H1 (cell line): ENCODE measurements at regions not wholly inside any gene's neighbourhood (a gene's known extent, or its start where the extent isn't known, plus 50 kb on each side); places are given as distances from the start of the nearest gene placed in this dataset.

Experiments used
- CTCF ChIA-PET: fragments of 300-600 bp; sonication (Branson Sonifier 250); formaldehyde crosslinking; loops from one replicate; lab custom pipeline; 2021; ENCODE audit not compliant: partially characterized antibody; lab: Charles Lee
- POLR2A ChIA-PET: fragments of 300-600 bp; sonication (Branson Sonifier 250); formaldehyde crosslinking; loops from one replicate; lab custom pipeline; 2021; ENCODE audit warnings: inconsistent platforms; ENCODE audit not compliant: partially characterized antibody; lab: Charles Lee
- DNase-seq, 2 experiments: peaks; one replicate each; pipeline versions ENCODE4 v3.0.0 to v3.0.0-alpha.2; 2010 to 2022; ENCODE audit warnings: low spot score in 2 of 2, low read depth in 1 of 2, mixed read lengths in 1 of 2
- FAIRE-seq: peaks from 2 replicates; lab custom pipeline; 2011; peaks lifted over from hg19 to GRCh38; lab: Jason Lieb, UNC
- H2AFZ ChIP-seq: 2 replicates; pipeline ENCODE4 v1.8.1; 2012; ENCODE audit warnings: low read length, inconsistent platforms
- H2AK5ac ChIP-seq: 2 replicates; pipeline ENCODE4 v1.6.1; 2013; ENCODE audit warnings: low read depth, low read length
- H2BK120ac ChIP-seq: replicated peaks from 2 replicates; pipeline ENCODE3; 2013; ENCODE audit warnings: low read depth, low read length, inconsistent platforms
- H2BK12ac ChIP-seq: 2 replicates; pipeline ENCODE4 v1.6.1; 2013; ENCODE audit warnings: low read depth, low read length
- H2BK15ac ChIP-seq: 2 replicates; pipeline ENCODE4 v1.6.1; 2013; ENCODE audit warnings: low read length
- H2BK20ac ChIP-seq: 2 replicates; pipeline ENCODE4 v1.6.1; 2013; ENCODE audit warnings: low read length
- H2BK5ac ChIP-seq: 2 replicates; pipeline ENCODE4 v1.6.1; 2013; ENCODE audit warnings: low read depth, low read length
- H3K14ac ChIP-seq: 2 replicates; pipeline ENCODE4 v1.6.1; 2013; ENCODE audit warnings: inconsistent platforms; ENCODE audit not compliant: insufficient read length
- H3K18ac ChIP-seq: 2 replicates; pipeline ENCODE4 v1.6.1; 2013; ENCODE audit warnings: low read length; ENCODE audit errors: extremely low read depth
- H3K23ac ChIP-seq: 2 replicates; pipeline ENCODE4 v1.6.1; 2013; ENCODE audit warnings: inconsistent platforms; ENCODE audit not compliant: insufficient read length
- H3K23me2 ChIP-seq: 2 replicates; pipeline ENCODE4 v1.6.1; 2013; ENCODE audit warnings: low read depth, low read length
- H3K27ac ChIP-seq: 2 replicates; pipeline ENCODE4 v1.6.1; 2011; ENCODE audit warnings: low read depth, low read length, inconsistent platforms
- H3K27me3 ChIP-seq, 4 experiments: replicated peaks in 1 of 4; 1 replicate in 1 of 4; 2 replicates in 3 of 4; pipeline versions ENCODE4 v1.6.1 to v1.8.1; 2011 to 2013; ENCODE audit warnings: low read length in 3 of 4, mild to moderate bottlenecking in 3 of 4, inconsistent platforms in 2 of 4, mixed read lengths in 2 of 4, moderate library complexity in 1 of 4; ENCODE audit not compliant: control insufficient read depth in 3 of 4, insufficient read depth in 3 of 4; ENCODE audit errors: extremely low read depth in 1 of 4
- H3K36me3 ChIP-seq, 4 experiments: 2 replicates each; pipeline versions ENCODE4 v1.6.1 to v1.8.1; 2011 to 2013; ENCODE audit warnings: mild to moderate bottlenecking in 4 of 4, low read length in 3 of 4, moderate library complexity in 2 of 4, control low read depth in 1 of 4, inconsistent platforms in 1 of 4; ENCODE audit not compliant: insufficient read depth in 4 of 4, control insufficient read depth in 2 of 4
- H3K4ac ChIP-seq: replicated peaks from 2 replicates; pipeline ENCODE3; 2013; ENCODE audit warnings: low read length, low read depth, mixed read lengths, inconsistent platforms; ENCODE audit not compliant: insufficient read length
- H3K4me1 ChIP-seq, 4 experiments: replicated peaks in 1 of 4; 1 replicate in 1 of 4; 2 replicates in 3 of 4; pipeline versions ENCODE4 v1.6.1 to v1.8.1; 2011 to 2013; ENCODE audit warnings: low read length in 3 of 4, inconsistent platforms in 2 of 4, mixed read lengths in 1 of 4; ENCODE audit not compliant: insufficient read depth in 4 of 4, control insufficient read depth in 3 of 4
- H3K4me2 ChIP-seq, 2 experiments: 2 replicates each; pipeline versions ENCODE4 v1.6.1 to v1.8.1; 2011 to 2013; ENCODE audit warnings: low read depth in 2 of 2, low read length in 2 of 2, control low read depth in 1 of 2, inconsistent platforms in 1 of 2, mild to moderate bottlenecking in 1 of 2; ENCODE audit not compliant: insufficient read depth in 1 of 2
- H3K4me3 ChIP-seq, 4 experiments: fragments of 200-600, 300-600 bp in 1 of 4; sonication (generic), shearing (Covaris generic), sonication (Bioruptor Twin) in 1 of 4; 2 replicates each; pipeline versions ENCODE4 v1.5.1 to v1.8.1; 2011 to 2016; ENCODE audit warnings: low read length in 4 of 4, low read depth in 3 of 4, control low read depth in 2 of 4, inconsistent platforms in 2 of 4, mild to moderate bottlenecking in 2 of 4, mixed read lengths in 1 of 4, moderate library complexity in 1 of 4; ENCODE audit not compliant: insufficient read depth in 2 of 4; ENCODE audit errors: extremely low read depth in 1 of 4
- H3K56ac ChIP-seq: replicated peaks from 2 replicates; pipeline ENCODE3; 2013; ENCODE audit warnings: low read depth, mild to moderate bottlenecking, mixed read lengths, low read length, inconsistent platforms; ENCODE audit not compliant: insufficient read length
- H3K79me1 ChIP-seq: 2 replicates; pipeline ENCODE4 v1.6.1; 2013; ENCODE audit warnings: low read depth, low read length, control low read depth
- H3K79me2 ChIP-seq, 2 experiments: 2 replicates each; pipeline versions ENCODE4 v1.6.1 to v1.8.1; 2012 to 2013; ENCODE audit warnings: low read length in 2 of 2, mild to moderate bottlenecking in 2 of 2, inconsistent platforms in 1 of 2; ENCODE audit not compliant: insufficient read depth in 2 of 2, control insufficient read depth in 1 of 2
- H3K9ac ChIP-seq, 4 experiments: replicated peaks in 1 of 4; 1 replicate in 1 of 4; 2 replicates in 3 of 4; pipeline versions ENCODE4 v1.6.1 to v1.8.1; 2011 to 2013; ENCODE audit warnings: low read depth in 3 of 4, low read length in 3 of 4, control low read depth in 2 of 4, mild to moderate bottlenecking in 2 of 4, moderate library complexity in 2 of 4, inconsistent platforms in 1 of 4; ENCODE audit errors: extremely low read depth in 1 of 4
- H3K9me3 ChIP-seq, 2 experiments: 2 replicates each; pipeline versions ENCODE4 v1.6.1 to v1.8.1; 2012 to 2013; ENCODE audit warnings: mild to moderate bottlenecking in 2 of 2, moderate library complexity in 2 of 2, control low read depth in 1 of 2, inconsistent platforms in 1 of 2, low read depth in 1 of 2, low read length in 1 of 2, mixed read lengths in 1 of 2; ENCODE audit not compliant: insufficient read depth in 2 of 2
- H4K20me1 ChIP-seq, 2 experiments: replicated peaks in 1 of 2; 2 replicates each; pipeline versions ENCODE3 to v1.8.1; 2011 to 2013; ENCODE audit warnings: inconsistent platforms in 2 of 2, low read length in 2 of 2, mild to moderate bottlenecking in 1 of 2; ENCODE audit not compliant: insufficient read depth in 2 of 2, control insufficient read depth in 1 of 2
- H4K5ac ChIP-seq: 2 replicates; pipeline ENCODE4 v1.6.1; 2013; ENCODE audit warnings: low read length, low read depth, mixed read lengths, inconsistent platforms; ENCODE audit not compliant: insufficient read length
- H4K8ac ChIP-seq: 2 replicates; pipeline ENCODE4 v1.8.0; 2013; ENCODE audit warnings: mild to moderate bottlenecking, moderate library complexity, low read length, inconsistent platforms; ENCODE audit not compliant: insufficient read depth; ENCODE audit errors: extremely low read depth
- H4K91ac ChIP-seq: replicated peaks from 2 replicates; pipeline ENCODE3; 2013; ENCODE audit warnings: low read length, mixed read lengths, inconsistent platforms; ENCODE audit not compliant: insufficient read length
- GABPA ChIP-seq: IDR thresholded peaks from 2 replicates; pipeline ENCODE4 v1.6.1; 2011; ENCODE audit warnings: mild to moderate bottlenecking, low read length, moderate library complexity, borderline replicate concordance; ENCODE audit not compliant: insufficient read depth
- JUND ChIP-seq: IDR thresholded peaks from 2 replicates; pipeline ENCODE4 v1.6.1; 2011; ENCODE audit warnings: mild to moderate bottlenecking, improper control_type of control experiment, low read length
- WGBS, 2 experiments: shearing (Covaris generic) in 1 of 2; methylation state at CpG; one replicate each; pipeline versions ENCODE4 v1.1.6 to v1.1.7; 2013 to 2015; ENCODE audit warnings: low lambda C conversion rate in 2 of 2, mixed read lengths in 2 of 2, inconsistent platforms in 1 of 2, low coverage in 1 of 2, missing lambda C conversion rate in 1 of 2; ENCODE audit not compliant: insufficient replicate concordance in 2 of 2, insufficient coverage in 1 of 2, insufficient read length in 1 of 2; ENCODE audit errors: extremely low coverage in 1 of 2, missing lambda C conversion rate in 1 of 2; 5-methylcytosine and 5-hydroxymethylcytosine counted together
- TF ChIP-seq, protein P1 (sequence below): IDR thresholded peaks from 2 replicates; pipeline ENCODE4 v1.6.1; 2011; ENCODE audit warnings: low read depth, mild to moderate bottlenecking, low read length; ENCODE audit not compliant: insufficient read depth

DNA sequence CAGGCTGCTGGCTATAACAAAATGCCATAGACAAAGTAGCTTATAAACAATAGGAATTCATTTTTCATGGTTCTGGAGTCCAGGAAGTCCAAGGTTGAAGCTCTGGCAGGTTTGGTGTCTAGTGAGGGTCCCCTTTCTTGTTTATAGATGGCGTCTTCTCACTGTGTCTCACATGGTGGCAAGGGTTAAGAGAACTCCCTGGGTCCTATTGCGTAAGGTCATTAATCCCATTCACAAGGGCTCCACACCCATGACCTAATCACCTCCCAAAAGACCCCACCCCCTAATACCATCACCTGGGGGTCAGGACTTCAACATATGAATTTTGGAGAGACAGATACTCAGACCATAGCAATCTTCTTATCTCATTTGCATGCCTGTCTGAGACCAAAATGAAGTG lies 108.9 kb upstream of the USP25 start:
- Histone ChIP-seq H2BK15ac (no peak overlapping the region), H3K9ac (no peak overlapping the region), H2AFZ (no peak overlapping the region), H3K18ac (no peak overlapping the region), H4K5ac (no peak overlapping the region), H2BK120ac (no peak overlapping the region), H4K91ac (no peak overlapping the region), H3K4me2 (no peak overlapping the region), H3K27ac (no peak overlapping the region), H3K23ac (no peak overlapping the region), H3K79me2 (no peaks in the 10 kb centered on the region), H2BK5ac (no peak overlapping the region), H3K4me1 (peaks cover 0 to 4% (median 0%) of the 10 kb centered on the region in 4 experiments; a peak in 1 of 7 replicates), H4K20me1 (no peaks in the 10 kb centered on the region), H3K27me3 (no peaks in the 10 kb centered on the region), H2AK5ac (no peak overlapping the region), H3K79me1 (no peaks in the 10 kb centered on the region), H3K4ac (no peak overlapping the region), H3K14ac (no peak overlapping the region), H4K8ac (no peak overlapping the region), H3K36me3 (no peaks in the 10 kb centered on the region), H3K9me3 (no peaks in the 10 kb centered on the region), H2BK20ac (no peak overlapping the region), H3K56ac (no peak overlapping the region), H3K4me3 (no peak overlapping the region), H3K23me2 (no peaks in the 10 kb centered on the region), H2BK12ac (no peak overlapping the region)
- ChIA-PET CTCF (no interaction called here), POLR2A (no interaction called here)
- 97% methylated on average over 2 of the region's 2 CpGs; no CpG with 5 or more reads in 1 of the 2 experiments for WGBS, 2 experiments
- DNase-seq (no peak), FAIRE-seq (no peak)
- TF ChIP-seq GABPA (no peak), JUND (no peak)
- TF ChIP-seq, protein P1, sequence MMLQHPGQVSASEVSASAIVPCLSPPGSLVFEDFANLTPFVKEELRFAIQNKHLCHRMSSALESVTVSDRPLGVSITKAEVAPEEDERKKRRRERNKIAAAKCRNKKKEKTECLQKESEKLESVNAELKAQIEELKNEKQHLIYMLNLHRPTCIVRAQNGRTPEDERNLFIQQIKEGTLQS = no peak
